HG02588 (cell line): ENCODE measurements at regions not wholly inside any gene's neighbourhood (a gene's known extent, or its start where the extent isn't known, plus 50 kb on each side); places are given as distances from the start of the nearest gene placed in this dataset.
"Not testable (repeated sequence)": the region's sequence is repeated elsewhere in the genome, so short reads cannot be mapped to it uniquely, and the experiment has no call there.

Experiments
- ATAC-seq: cut with Tn5 transposase; IDR thresholded peaks from one replicate; pipeline ENCODE4 v1.9.1; 2021; ENCODE audit warnings: mild to moderate bottlenecking, moderate library complexity; ENCODE audit not compliant: unreplicated experiment

GRCh38 chr9:107842530-107842929, 353.0 kb upstream of the KLF4 start:
- ATAC-seq = no peak

GRCh38 chr9:107841076-107841475, 351.5 kb upstream of the KLF4 start:
- no peak for ATAC-seq

- ATAC-seq = no peak
Measured at GRCh38 chr9:107839371-107839770, 349.8 kb upstream of the KLF4 start.

- ATAC-seq = no peak
Measured at GRCh38 chr9:107838766-107839165, 349.2 kb upstream of the KLF4 start.

- no peak for ATAC-seq
Measured at GRCh38 chr9:107836300-107836699, 346.7 kb upstream of the KLF4 start.

GRCh38 chr9:107833295-107833694, 343.7 kb upstream of the KLF4 start:
- ATAC-seq = no peak

- no peak for ATAC-seq
Measured at GRCh38 chr9:107832871-107833270, 343.3 kb upstream of the KLF4 start.

GRCh38 chr9:107830479-107830878, 340.9 kb upstream of the KLF4 start:
- no peak for ATAC-seq

GRCh38 chr9:107827884-107828283, 338.3 kb upstream of the KLF4 start:
- ATAC-seq = no peak

- ATAC-seq = peak; percentile 91
Measured at GRCh38 chr9:107827304-107827703, 337.7 kb upstream of the KLF4 start.

- ATAC-seq = not testable (repeated sequence)
Measured at GRCh38 chr9:107826688-107826983, 337.1 kb upstream of the KLF4 start.

GRCh38 chr9:107824556-107824955, 335.0 kb upstream of the KLF4 start:
- ATAC-seq = no peak

GRCh38 chr9:107819772-107820565, 330.4 kb upstream of the KLF4 start:
- ATAC-seq = no peak

GRCh38 chr9:107818503-107818829, 328.9 kb upstream of the KLF4 start:
- ATAC-seq = not testable (repeated sequence)

GRCh38 chr9:107817595-107818502, 328.3 kb upstream of the KLF4 start:
- not testable (repeated sequence) for ATAC-seq

GRCh38 chr9:107816561-107817021, 327.0 kb upstream of the KLF4 start:
- ATAC-seq = no peak

- ATAC-seq = no peak
Measured at GRCh38 chr9:107815782-107816560, 326.4 kb upstream of the KLF4 start.

GRCh38 chr9:107813287-107813686, 323.7 kb upstream of the KLF4 start:
- ATAC-seq = no peak

- ATAC-seq = no peak
Measured at GRCh38 chr9:107810461-107810961, 320.9 kb upstream of the KLF4 start.

- ATAC-seq = no peak
Measured at GRCh38 chr9:107809871-107810460, 320.4 kb upstream of the KLF4 start.

- ATAC-seq = no peak
Measured at GRCh38 chr9:107807183-107807582, 317.6 kb upstream of the KLF4 start.
